GM12878 (cell line): ENCODE measurements at regions not wholly inside any gene's neighbourhood (a gene's known extent, or its start where the extent isn't known, plus 50 kb on each side); places are given as distances from the start of the nearest gene placed in this dataset.

Experiments
- BHLHE40 ChIP-seq, 2 experiments: fragments of 450-650 bp in 1 of 2; IDR thresholded peaks; 2 replicates each; pipeline ENCODE4 v1.6.1; 2011 to 2017; ENCODE audit warnings: low read depth in 2 of 2, borderline replicate concordance in 1 of 2, improper control_type of control experiment in 1 of 2, low read length in 1 of 2, mild to moderate bottlenecking in 1 of 2
- CTCF ChIP-seq, 3 experiments: IDR thresholded peaks in 2 of 3; conservative IDR thresholded peaks in 1 of 3; 2 replicates each; pipeline ENCODE4 v1.5.1; 2011; ENCODE audit warnings: low read depth in 3 of 3, low read length in 3 of 3, mild to moderate bottlenecking in 3 of 3, control low read depth in 2 of 3, moderate library complexity in 2 of 3, inconsistent platforms in 1 of 3, mixed read lengths in 1 of 3; ENCODE audit not compliant: control insufficient read depth in 2 of 3, insufficient read depth in 1 of 3; ENCODE audit errors: extremely low read depth in 1 of 3
- EZH2 ChIP-seq: IDR thresholded peaks from 2 replicates; pipeline ENCODE4 v1.6.1; 2012; ENCODE audit warnings: low read depth, mild to moderate bottlenecking, control low read depth, inconsistent platforms, low read length, borderline replicate concordance; ENCODE audit not compliant: control insufficient read depth
- HCFC1 ChIP-seq: fragments of 150-350 bp; IDR thresholded peaks from 2 replicates; pipeline ENCODE4 v1.6.1; 2014; ENCODE audit warnings: low read length
- HDAC6 ChIP-seq: fragments of 200-600 bp; sonication (generic); IDR thresholded peaks from one replicate; pipeline ENCODE4 v1.8.0; 2017; ENCODE audit warnings: antibody characterized with exemption; ENCODE audit not compliant: unreplicated experiment
- NKRF ChIP-seq: fragments of 450-650 bp; conservative IDR thresholded peaks from 2 replicates; pipeline ENCODE4 v1.6.1; 2017; ENCODE audit warnings: mild to moderate bottlenecking, moderate library complexity
- NR2C2 ChIP-seq: IDR thresholded peaks from 2 replicates; pipeline ENCODE4 v1.6.1; 2011; ENCODE audit warnings: borderline replicate concordance, low read depth; ENCODE audit not compliant: control insufficient read depth, insufficient read length
- ZNF274 ChIP-seq: IDR thresholded peaks from one replicate; pipeline ENCODE4 v1.8.0; 2011; ENCODE audit not compliant: insufficient read length, insufficient read depth

- TF ChIP-seq CTCF (IDR thresholded peaks at IDR 0.05 in 2 of 3, conservative IDR thresholded peaks at IDR 0.05 in 1 of 3; ENCODE audit: control insufficient read depth in 2 of 3, extremely low read depth in 1 of 3, insufficient read depth in 1 of 3, low read depth in 3 of 3, low read length in 3 of 3): no peak
- no peak for TF ChIP-seq NKRF
- no peak for TF ChIP-seq NR2C2
- TF ChIP-seq BHLHE40 (IDR thresholded peaks at IDR 0.05; ENCODE audit: borderline replicate concordance in 1 of 2, low read depth in 2 of 2, low read length in 1 of 2): no peak
- no peak for TF ChIP-seq HDAC6
- no peak for TF ChIP-seq ZNF274
- no peak for TF ChIP-seq EZH2
- no peak for TF ChIP-seq HCFC1
Measured at GRCh38 chr5:13640270-13640669, 304.2 kb downstream of the DNAH5 start.
